NCI-H2029 treated with DMSO at 0.1 percent for 48 hours (cell line): ENCODE measurements at regions not wholly inside any gene's neighbourhood (a gene's known extent, or its start where the extent isn't known, plus 50 kb on each side); places are given as distances from the start of the nearest gene placed in this dataset.
"Not testable (repeated sequence)": the region's sequence is repeated elsewhere in the genome, so short reads cannot be mapped to it uniquely, and the experiment has no call there.

Source experiments
- DNase-seq: peaks from one replicate; lab custom pipeline; 2025; lab: John Stamatoyannopoulos, UW

DNA sequence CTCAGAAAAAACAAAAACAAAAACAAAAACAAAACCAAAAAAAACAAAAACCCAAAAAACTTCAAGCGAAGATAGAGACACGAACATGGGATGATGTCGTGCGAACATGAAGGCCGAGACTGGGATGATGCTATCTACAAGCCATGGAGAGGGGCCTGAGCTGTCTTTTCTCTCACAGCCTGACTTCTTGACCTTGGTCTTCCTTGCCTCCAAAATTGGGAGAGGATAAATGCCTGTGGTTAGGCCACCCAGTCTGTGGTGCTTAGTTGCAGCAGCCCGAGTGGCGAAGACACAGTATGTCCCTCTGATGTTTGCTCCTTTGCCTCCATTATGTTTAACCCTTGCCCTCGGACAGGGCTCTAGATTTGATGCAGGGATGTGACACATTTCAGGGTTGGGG is 130.4 kb upstream of the BASP1 start:
- DNase-seq = no peak

DNA sequence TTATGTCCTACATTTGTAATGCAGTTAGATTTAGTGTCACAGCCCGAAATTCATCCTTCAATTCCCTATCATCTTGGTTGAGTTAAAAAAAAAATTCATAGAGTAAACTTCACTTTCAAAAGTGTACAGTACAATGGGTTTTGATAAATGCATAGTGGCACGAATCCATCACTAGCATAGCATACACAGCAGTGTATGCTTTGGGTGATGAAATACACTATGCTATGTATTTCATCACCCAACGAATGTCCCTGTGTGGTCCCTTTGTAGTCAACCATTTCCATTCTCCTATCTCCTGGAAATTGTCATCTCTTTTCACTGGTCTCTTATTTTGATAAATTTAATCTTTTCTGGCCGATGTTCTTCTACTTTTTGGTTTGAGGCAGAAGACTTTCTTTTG is 129.4 kb upstream of the BASP1 start:
- DNase-seq = no peak

DNA sequence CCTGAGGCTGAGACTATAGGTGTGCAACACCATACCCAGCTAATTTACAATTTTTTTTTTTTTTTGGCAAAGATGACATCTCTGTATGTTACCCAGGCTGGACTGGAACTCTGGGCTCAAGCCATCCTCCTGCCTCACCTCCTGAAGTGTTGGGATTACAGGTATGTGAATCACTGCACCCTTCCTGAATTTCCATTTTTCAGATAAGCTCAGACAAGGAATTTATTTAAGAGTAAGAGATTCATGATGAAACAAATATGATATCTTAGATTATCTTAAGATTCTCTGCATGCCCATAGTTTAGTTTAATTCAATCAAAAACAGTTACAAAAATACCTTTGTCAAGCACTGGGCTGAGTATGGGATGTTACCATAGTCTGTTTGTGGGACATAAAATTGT is 128.4 kb upstream of the BASP1 start:
- no peak for DNase-seq

DNA sequence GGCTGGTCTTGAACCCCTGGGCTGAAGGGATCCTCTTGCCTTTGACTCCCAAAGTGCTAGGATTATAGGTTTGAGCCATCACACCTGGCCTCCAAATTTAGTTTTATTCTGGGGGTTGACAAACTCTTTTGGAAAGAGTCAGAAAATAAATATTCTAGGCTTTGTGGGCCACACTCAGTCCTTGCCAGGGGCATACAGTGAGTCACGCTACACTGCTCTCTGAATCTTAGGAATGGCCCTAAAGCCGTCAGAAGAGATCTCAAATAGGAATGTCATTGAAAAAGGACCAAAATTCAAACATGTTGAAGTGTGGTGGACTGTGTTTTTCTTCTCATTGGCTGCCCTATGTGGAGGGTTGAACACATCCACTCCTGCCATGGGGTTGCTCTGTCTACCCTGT is 127.7 kb upstream of the BASP1 start:
- no peak for DNase-seq

DNA sequence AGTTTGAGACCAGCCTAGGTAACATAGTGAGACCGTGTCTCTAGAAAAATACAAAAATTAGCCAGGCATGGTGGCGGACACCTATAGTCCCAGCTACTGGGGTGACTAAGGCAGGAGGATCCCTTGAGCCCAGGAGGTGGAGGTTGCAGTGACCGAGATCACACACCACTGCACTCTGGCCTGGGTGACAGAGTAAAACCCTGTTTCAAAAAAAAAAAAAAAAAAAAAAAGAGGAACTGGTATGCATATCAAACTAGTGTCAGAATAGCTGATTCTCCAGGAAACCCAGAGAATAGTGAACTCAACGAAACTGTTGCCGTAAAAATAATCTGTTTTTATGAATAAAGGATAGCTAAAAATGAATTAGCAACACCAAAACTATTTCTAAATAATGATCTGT is 126.6 kb upstream of the BASP1 start:
- no peak for DNase-seq

DNA sequence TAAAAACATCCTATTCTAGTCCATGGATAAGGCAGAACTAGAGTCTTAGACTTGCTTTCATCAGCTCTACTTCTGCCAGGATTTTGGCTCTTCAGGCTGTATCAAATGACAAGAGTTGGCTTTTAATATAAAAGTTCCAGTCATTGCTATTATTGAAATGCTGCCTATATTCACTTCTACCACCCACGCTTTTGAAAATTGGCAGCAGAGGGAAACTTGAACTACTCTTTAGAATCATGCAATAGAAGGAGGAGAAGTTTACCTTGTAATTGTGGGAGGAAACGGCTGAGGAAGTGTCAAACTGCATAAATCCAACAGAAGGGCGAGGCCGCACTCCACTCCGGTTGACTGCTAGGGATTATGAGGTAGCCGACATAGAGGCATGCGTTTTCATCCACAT is 122.6 kb upstream of the BASP1 start:
- no peak for DNase-seq

DNA sequence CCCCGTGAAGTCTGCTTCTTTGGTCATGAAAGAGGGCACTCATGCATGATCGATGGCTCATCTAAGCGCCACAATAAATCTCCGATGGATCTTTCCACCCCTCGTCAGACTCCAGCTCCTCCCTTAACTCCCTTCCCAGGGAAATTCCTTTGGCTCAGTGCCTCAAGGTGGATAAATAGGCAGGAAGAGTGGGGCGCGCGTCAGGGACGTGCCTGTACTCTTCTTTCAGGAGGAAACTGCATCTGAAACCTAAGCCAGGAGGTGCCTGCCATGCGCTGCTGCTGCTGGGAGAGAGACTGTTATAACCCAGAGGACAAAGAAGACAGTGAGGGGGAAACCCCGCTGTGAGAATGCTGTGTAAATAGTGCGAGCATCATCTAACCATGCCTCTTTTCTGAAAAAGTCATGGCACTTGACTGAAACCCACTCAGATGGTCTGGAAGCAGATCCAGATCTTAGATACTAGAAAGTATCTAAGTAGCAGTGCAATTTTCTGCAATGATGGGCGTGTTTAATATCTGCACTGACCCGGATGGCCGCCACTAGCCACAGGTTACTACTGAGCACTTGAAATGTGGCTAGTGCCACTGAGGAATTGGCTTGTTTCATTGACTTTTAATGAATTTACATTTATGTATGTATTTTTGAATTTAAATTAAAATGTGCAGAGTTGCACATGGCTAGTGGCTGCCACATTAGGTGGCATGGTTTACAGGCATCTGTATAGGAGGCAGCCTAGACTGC is 120.3 kb upstream of the BASP1 start:
- DNase-seq = no peak

DNA sequence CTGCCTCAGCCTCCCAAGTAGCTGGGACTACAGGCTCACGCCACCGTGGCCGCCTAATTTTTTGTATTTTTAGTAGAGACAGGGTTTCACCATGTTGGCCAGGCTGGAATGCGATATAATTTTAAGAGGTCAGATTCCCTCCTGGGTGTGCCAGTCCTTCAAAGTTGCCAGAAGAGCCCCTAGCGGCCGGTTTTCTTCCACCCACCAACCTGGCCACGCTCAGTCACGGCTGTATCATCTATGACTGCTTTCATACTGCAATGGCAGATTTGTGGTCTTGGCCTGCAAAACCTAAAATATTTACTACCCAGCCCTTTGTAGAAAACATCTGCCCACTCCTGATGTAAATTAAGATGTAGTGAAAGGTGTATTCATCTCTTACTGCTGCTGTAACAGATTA is 117.5 kb upstream of the BASP1 start:
- DNase-seq = no peak

DNA sequence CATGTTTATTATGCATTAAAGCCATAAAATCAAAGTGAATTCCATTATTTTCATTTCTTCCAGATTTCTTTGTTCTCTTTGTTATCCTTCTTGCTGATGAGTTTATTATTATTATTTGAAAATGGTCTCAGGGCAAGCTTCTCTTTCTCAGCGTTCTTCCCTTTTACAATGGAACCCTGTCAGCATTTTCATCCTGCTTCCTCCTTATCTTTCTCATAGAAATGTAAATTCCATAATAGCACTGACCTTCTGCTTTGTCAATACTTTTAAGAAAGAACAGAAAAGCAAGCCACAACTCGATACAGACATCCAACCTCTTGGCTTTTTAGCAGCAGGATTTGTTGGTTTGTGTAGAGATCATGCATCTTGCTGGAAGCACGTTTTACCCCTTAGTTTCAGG is 114.0 kb upstream of the BASP1 start:
- DNase-seq = no peak

DNA sequence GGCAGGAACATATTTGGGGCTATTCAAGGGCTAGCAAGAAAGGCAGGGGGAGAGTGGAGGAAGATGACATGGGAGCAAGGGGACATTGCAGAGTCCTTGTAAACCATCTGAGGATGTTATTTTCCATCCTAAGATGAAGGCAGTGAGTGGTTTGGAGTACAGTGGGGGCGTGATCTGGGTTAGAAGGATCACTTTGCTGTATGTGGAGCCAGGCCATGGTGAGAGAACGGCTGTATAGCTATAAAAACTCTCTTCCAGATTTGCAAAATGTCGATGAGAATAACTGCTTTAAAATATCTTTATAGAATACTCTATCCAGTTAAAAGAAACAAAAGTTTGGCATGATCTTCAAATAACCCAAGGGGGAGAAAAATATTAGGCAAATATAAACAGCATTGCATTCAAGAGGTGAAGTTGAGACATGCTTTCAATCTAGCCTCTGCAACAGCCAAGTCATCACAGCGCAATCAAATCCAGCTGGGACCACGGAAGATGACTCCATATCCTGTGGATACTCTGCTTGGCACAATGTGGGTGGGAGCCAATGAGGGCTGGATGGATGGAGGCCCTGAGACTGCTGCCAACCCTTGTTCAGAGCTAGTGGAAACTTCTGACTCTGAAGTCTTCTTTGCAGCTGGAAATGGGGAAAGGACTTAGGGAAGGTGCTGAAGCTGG is 111.5 kb upstream of the BASP1 start:
- DNase-seq = no peak

DNA sequence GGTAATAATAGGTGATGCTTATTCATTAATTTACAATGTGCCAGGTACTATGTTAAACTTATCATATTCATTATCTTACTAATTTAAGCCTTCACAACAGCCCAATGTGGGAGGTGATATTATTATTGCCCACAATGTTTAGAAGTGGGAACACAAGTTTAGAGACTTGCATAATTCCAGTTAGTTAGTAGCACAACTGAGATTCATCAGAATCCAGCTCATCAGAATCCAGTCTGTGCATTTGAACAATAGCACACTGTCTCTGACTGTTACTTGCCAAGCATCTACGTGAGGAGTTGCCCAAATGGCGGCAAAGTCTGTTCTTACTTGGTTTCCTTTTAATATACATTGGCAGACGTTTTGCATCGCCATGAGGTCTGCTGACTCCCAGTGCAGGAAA is 110.9 kb upstream of the BASP1 start:
- no peak for DNase-seq

DNA sequence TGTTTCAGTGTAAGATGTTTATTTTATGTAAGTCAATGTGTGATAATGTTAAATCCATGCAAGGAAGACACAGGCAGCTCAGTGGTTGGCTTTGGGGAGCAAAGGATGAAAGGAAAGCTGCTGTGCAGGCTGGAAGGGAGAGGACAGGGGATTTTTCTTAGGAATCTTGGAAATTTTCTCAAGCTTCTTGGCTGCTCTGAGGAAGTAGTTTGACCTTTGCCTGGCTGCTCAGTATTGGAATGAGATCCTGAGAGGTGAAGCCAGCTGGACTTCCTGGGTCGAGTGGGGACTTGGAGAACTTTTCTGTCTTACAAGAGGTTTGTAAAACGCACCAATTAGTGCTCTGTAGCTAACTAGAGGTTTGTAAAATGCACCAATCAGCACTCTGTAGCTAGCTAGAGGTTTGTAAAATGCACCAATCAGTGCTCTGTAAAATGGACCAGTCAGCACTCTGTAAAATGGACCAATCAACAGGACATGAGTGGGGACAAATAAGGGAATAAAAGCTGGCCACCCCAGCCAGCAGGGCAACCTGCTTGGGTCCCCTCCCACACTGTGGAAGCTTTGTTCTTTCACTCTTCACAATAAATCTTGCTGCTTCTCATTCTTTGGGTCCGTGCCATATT is 105.2 kb upstream of the BASP1 start:
- not testable (repeated sequence) for DNase-seq

DNA sequence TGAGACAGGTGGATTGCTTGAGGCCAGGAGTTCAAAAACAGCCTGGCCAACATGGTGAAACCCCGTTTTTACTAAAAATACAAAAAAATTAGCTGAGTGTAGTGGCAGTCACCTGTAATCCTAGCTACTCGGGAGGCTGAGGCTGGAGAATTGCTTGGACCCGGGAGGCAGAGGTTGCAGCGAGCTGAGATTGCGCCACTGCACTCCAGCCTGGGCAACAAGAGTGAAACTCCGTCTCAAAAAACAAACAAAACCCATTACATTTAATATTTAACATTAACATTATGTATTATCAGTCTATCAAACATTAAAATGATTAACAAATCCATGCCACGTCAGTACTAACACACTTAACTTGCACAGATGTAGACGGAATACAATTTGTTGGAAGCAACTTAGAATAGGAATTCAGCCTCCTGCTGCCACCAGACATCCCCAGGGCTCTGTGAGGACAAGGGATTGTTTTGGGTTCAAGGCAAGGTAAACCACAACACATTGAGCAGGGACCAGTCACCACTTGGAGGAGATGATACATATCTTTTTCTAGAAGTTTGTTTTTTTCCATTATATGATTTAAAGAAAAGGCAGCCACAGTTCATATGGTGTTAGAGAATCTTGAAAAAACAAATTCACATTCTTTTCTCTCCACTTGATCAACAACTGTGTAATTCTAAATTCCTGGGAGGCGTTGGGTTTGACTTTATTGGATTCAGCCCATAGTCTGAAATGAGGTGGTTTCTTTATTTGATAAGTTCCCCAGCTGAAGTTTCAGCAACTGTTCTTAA is 104.1 kb upstream of the BASP1 start:
- DNase-seq = no peak

DNA sequence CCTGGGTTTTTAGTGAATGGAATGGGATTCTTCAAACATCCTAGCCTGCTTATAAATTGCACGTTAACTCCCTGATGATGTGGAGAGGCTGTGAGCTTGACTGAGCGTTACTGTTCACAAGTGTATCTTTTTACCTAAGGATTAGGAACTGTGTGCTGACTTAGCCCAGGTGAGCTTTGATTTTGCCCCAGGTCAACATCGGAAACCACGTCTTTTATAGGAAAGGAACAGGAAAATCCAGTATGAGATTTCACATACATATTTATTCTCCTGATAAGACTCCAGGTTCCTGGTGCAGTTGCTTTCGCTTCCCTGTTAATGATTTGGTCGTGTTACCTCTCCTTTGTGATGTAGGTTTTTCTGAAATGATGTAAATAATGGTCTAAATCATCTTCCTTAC is 103.2 kb upstream of the BASP1 start:
- no peak for DNase-seq

DNA sequence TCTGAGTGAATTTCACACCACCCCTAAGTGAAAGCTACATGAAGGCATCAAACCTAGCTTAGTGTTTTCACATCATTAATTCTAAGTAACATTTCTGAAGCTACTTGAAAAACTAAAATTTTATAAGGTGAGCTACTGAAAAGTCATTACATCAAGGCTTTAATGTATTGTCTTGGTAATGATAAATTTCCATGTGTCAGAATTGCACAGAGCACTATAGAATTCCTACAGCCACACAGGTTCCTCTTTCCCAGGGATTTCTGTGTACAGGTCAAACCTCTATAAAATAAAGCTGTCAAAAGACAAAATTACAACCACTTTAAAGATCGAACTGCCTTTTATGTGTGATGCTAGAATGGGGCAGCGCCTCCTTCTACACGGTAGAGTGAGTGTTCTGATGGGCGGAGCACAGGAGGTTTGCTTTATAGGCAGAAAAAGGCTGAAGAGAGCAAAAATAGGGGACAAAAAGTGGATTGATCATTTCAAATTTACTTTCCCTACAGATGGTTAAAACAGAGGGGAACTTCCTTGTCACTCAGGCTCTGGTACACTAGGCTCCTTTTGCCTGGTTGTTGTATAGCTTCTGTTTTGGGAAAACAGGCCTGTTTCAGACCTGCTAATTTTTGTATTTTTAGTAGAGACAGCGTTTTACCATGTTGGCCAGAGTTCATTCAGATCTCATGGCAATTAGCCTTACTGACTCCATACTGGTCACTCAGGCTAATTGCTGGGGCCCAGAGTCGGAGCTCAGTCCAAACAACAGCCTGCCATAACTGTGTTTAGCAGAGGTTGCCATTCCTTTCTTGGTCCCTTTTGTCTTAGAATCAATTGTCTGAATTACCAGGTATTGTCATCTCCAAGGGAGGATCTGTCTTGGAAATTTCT is 102.5 kb upstream of the BASP1 start:
- no peak for DNase-seq

DNA sequence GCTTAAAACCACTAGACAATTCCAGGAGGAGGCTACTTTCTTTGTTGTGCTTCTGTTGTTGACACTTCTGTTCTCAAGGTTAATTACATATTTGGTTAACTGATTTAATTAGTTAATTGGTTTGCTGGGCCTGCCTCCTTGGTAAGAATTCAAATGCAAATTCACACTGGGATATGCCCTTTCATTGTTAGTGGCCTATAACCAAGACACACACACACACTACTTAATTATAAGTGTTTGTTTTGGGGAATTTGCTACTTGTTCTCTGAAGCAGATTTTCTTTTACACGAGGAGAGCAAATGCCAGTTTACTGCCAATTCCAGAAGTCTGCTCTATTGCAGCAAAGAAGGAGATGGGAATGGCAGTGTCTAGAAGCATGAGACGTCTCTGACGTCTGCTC is 101.6 kb upstream of the BASP1 start:
- peak; percentile 33 for DNase-seq

DNA sequence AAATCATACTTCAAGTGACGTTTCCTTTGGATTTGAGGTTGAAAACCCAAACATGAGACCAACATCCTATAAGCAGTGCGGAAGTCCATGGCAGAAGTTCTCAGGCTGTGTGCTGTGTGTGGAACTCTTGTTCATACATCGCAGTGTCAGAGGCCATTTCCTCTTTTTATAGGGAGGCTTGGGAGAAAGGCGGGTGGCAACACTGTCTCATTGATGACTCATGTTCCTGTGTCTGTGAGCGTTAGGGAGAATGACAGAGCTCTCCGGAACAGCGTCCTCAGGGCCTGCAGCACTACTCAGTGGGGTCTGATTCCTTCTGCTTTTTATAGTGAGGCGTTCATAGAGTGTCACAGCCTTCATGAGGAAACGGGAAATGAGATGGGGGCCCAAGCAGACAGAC is 98.8 kb upstream of the BASP1 start:
- DNase-seq = no peak

DNA sequence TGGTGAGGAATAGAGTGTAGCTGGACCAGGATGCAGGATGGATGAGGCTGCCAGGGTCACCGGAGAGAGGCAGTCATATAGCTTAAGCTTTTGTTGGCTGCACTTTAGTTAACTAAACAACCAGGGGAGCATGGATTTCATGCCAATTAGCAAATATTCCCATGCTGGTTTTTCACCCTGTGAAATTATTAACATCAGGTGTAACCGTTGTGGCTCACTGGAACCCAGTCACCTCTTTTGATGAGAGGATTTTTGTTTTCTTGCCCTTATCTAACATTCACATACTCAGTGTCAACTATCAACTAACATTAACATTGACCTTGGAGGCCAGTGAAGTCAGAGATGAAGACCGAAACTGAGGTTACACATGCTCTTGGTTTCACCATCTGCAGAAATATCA is 97.2 kb upstream of the BASP1 start:
- no peak for DNase-seq

DNA sequence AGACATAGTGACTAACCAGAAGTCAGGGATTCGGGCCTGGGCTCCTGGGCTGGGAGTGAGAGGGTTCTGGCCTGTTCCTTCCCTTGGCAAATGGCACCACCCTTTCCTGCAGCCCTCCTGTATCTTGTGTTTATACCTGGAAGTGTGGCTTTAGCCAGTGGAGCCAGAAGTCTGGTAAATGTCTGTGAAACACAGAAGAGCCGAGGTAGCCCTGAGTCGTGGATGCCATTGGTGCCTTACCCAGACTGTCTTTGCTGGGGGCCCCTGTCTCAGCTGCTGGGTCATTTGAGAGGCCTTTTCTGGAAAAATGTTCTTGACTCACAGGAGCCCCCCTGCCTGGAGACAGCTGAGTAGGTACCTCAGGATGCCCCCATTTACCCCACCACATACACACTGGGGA is 95.7 kb upstream of the BASP1 start:
- DNase-seq = no peak

DNA sequence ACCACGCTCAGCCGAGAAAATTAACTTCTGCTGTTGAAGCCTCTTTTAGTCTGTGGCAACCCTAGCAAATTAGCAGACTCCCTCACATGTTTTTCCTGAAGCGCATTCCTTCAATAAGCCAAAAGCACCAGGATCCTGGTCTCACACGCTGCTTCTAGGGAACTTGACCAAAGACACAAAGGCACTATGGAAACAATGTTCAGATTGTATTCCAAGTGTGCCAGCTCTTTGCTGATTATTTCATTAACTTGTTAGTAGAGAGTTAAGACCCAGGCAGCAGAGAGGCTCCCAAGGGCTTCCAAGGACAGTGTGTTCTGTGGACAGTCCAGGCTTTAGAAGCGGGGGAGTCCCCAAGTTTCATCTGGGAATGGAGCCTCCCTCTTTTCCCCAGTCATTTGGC is 94.4 kb upstream of the BASP1 start:
- DNase-seq = no peak

DNA sequence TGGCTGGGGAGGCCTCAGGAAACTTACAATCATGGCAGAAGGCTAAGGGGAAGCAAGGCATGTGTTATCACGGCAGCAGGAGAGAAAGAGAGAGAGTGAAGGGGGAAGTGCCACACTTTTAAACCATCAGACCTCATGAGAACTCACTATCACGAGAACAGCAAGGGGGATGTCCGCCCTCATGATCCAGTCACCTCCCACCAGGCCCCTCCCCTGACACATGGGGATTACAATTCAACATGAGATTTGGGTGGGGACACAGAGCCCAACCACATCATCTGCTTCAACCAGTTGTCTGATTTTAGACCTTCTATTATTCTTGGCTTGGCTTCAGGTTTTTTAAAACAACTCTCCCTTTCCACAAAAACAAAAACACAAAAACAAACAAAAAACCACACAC is 93.7 kb upstream of the BASP1 start:
- DNase-seq = not testable (repeated sequence)

DNA sequence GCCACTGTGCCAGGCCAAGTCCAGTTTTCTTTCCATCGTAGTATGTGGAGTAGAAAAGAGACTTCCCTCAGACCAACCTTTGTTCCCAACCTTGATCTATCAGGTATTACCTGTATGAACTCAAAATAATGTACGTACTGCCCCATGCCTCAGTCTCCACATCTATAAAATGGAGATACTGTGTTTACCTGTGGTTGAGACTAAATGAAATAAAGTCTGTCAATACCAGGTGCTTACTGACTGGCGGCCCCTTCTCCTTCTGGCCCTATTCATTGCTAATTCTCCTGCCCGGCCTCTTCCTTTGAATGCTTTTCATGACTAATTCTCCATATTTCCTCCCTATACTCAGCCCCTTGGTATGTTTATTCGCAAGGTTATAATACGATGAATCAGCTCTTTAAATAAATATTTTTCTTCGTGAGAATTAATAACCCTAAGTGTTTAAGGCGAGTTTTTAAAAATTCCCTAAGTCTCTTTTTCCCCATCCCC is 89.6 kb upstream of the BASP1 start:
- DNase-seq = no peak
